ENCODE measurements at regions not wholly inside any gene's neighbourhood (a gene's known extent, or its start where the extent isn't known, plus 50 kb on each side); places are given as distances from the start of the nearest gene placed in this dataset.
"Not testable (repeated sequence)": the region's sequence is repeated elsewhere in the genome, so short reads cannot be mapped to it uniquely, and the experiment has no call there.

DNA sequence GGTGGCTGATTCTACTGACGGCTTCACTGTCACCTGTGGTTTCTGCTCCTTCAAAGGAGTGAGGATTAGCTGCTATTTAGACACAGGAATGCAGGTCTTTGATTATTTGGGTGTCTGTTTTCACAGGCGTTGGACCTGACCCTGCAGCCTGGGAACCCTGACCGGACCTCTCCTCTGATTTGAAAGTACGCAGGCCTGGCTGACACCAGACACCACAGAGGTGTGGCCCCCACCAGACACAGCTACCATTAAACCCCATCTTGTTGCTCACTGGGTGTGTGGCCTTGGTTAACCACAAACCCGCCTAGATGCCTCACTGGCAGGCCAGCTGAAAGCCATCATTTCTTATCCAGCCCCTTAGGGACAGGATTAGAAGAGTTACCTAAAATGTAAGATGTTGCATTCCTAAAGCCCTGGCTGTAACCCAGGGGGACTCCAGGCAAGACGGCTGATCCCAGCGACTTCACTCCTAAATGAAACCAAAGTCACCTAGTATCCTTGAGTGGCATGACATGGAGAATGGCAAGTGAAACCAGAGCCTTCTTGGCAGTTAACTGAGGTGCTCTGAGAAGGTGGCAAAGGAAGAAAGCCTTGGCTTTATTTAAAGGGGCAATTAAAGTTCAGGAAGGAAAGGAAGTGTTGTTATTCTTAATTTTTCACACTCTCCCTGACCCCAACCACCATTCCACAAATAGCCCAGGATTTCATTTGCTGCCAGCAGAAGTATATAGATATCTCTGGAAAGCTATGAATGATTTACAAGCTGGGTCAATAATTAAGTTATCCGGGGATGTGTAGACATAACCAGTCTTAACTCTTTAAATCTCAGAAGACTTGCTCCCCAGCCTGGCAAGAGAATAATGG, 169.9 kb downstream of the QRSL1 start:
- peak; percentile 38 for DNase-seq (ENCODE audit: low read depth)

DNA sequence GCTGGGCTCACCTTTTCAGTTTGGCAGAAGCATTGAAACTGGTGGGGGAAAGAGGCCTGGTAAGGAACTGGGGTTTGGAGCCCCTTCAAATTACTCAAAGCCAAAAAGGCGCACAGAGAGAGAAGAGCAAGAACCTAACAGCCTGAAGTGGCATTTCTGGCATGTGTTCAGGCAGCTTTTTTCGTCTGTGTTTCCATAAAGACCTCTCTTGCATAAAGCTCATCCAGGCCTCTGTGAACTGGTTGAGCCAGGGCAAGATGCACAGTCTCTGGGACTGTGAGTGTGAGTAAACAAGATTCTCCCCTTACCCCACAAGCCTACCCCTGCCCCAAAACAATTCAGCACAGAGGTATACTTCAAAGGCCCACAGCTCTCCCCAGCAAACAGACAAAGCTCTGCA, 167.8 kb downstream of the QRSL1 start:
- no peak for DNase-seq (ENCODE audit: low read depth)

DNA sequence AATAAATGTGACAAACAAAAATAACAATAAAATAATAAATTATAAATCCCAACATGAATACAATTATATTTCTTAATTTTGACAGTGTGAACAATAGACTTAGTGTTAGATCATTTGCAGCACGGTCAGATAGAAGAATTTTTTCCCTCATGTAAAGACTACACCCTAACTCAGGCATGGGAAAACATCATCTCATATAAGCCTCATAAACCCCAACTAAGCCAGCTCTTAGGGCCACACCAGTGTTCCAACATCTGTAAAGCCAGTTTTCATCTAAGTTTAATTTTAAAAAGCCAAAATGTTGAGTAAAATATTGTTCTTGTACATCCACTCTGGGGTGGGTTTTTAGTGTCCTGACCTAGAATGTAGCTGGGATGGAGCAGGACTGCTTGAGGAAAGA, 167.4 kb downstream of the QRSL1 start:
- DNase-seq (ENCODE audit: low read depth) = no peak

DNA sequence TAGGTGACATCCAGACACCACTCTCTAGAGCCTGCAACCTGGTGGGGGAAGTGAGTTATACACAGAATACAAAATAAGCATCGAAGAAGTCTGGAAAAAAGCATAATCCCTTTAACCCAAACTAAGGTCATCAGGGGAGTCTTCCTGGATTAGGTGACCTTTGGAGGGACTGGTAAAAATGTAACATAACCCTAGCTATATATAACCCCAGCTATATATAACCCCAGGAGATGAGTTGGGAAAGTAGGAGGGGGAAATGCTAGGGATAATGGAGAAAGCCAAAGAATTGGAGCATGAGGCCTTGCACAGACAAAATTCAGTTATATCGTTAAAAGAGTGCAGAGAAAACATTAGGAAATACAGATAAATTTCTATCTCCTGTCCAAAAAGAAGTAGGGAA, 164.8 kb downstream of the QRSL1 start:
- DNase-seq (ENCODE audit: low read depth) = no peak

DNA sequence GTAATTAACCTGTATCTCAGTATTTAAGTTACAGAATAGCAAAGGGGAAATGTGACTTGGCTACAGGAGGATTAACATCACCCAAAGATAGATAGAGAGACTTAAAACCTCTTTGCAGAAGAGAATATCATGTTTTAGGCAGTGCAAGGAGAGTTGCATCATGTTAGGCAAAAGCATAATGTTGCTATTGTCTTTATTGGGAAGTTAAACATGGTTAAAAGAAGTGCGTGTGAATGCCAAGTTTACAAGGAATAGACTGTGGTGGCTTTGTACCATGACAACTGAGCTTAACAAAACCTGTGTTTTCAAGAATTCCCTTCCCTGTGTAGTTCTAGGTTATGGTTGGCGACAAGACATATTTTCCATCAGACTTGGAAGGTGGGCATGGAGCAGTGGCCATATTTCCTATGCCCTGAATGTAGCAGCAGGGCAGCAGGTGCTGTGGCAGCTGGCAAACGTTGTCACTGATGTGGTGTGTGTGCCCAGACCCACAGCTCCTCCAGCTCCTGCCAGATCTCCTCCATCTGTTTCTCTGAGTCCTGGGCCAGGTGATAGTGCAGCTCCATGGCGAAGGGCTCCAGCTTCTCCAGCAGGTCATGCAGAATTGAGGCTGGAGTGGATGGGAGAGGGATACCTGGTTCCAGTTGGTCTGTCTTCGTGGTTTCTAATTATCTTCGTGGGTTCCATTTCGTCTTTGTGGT, 163.3 kb downstream of the QRSL1 start:
- DNase-seq (ENCODE audit: low read depth) = no peak

DNA sequence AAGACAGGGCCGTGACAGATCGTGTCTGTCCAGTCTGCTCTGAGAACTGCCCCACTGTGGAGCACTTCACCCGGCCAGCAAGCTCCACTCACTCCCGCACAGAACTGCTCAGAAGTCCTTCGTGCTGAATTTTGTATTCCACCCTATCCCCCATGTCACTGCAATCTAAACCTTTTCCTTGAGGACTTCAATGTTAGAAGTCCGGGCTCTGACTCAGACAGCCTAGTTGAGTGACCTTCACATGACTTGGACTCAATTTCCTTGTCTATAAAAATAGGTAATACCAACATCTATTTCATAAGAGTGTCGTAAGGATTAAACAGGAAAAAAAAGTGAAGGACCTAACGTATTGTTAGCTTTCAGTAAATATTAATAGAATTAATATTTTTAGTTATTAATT, 161.6 kb downstream of the QRSL1 start:
- no peak for DNase-seq (ENCODE audit: low read depth)

DNA sequence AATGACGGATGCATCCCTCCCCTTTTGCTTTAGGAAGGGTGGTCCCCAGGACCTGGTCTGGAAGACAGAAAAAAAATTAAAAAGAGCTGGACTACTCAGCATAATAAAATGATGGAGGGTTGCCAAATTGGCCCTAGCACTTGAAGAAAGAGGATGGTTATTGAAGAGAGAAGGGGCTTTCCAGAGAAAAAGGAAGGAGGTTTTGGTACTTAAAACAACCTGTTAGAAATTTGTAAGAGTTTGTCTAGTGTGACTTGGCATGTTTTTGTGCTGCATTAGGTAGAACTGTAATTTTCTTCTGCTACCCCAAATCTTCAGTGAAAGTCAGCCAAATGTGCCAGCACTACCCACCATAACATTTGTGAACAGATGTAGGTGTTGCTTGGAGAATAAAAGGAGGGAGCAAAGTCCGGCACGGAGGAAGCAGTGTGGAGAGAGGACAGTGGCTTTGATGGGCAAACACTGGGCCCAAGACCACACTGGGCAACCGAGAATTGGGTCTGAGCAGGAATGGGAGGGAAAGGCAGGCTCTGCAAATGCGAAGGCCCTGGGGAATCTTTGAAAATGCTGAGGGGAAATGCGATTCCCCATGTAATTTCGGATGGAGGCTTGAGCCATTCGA, 160.9 kb downstream of the QRSL1 start:
- no peak for DNase-seq (ENCODE audit: low read depth)

DNA sequence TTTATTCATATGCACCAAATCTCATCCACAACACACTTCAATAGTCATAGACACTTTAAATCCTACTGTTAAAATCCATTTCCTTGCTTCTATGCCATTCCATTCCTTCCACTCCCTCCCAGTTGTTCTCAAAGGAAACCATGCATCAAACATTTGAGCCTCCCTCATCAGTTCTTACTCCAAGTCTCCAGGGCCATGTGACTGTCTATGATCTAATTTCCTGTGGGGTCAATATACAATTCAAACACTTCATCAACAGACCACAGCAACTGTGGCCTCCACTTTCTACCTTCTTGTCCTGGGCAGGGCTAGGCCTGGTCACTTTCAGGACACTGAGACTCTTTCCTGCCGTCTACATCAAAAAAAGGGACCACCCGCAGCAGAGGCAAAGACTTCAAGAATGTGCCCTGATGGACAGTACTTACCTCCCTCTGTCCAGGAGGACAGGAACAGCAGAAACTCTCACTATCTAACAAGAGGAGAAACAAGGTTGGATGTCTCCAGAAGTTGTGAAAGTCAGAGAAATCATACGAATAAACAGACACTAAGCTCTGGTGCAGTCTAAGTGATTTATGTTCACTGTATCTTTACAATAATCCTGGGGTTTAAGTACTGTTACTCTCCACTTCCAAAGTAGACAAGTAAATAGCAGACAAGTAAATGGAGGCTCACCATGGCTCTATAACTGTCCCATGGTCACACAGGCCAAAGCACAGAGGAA, 160.2 kb downstream of the QRSL1 start:
- DNase-seq (ENCODE audit: low read depth) = no peak

DNA sequence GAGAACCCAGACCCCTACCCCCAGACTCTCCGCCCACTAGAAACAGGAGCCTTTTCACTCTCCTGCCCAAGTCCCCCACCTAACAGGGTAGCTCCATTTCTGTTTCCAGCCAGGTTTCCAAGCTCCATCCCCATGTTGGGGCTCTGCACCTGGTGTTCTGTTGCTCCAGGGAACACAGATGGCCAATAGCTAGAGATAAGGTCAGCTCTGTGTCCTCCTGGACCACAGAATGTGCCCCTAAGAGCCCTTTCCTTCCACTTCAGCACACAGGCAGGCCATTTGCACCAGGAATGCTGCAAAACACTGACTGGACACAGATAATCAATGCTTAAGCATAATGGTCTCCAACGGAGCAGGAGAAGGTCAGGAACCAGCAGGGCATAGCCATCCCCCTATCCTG, 159.4 kb downstream of the QRSL1 start:
- no peak for DNase-seq (ENCODE audit: low read depth)

DNA sequence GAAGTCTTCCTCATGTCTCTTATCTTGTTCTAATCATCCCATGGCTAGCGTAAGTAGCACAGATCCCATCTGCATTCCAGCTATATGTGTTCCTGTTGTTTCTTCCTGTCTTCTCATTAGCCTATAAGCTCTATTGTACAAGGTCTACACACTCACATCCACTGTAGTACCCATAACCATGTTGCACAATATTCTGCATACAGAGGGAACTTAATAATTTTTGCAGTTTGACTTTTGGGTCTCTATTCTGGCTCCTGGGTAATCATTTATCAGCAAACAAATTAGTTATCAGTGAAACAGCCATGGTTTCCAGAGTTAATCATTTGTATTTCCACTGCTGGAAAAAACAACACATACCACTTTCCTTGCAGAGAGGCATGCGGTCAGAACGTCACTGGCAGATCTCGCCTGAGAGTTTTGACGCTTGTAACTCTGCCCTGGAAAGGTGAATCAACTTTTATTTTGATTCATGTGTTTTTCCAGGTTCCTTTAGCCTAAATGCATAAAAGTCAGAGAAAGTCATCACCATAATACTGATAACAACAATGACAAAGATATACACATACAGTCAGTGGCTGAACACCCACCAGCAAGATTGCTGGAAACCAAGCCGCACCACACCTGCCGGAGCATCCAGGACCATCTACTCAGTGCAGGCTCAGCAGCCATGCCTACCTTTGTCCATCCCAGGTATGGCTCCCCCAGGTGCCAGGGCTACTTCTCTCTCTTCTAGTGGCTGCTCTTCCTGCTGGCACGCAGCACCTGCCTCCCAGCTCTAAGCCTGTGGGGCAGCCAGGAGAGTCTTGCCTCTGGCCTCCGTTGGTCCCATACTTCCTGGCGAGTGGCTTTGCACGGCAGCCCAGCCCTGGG, 158.2 kb downstream of the QRSL1 start:
- no peak for DNase-seq (ENCODE audit: low read depth)

DNA sequence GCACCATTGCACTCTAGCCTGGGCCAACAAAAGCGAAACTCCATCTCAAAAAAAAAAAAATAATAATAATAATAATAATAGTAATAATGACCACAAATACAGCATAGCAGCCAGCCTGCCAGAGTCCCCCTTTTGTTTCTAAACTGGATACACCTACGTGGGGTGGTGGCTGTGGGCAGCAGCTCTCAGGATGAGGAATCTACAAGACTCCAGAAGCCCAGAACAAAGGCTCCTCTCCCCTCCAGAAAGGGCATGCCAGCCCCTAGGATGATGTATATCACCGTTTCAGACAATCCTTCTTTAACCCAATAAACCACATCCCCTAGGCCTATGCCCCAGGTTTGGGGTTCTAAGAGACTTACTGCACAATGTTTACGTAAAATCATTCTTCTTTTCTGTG, 155.9 kb downstream of the QRSL1 start:
- DNase-seq (ENCODE audit: low read depth) = no peak

DNA sequence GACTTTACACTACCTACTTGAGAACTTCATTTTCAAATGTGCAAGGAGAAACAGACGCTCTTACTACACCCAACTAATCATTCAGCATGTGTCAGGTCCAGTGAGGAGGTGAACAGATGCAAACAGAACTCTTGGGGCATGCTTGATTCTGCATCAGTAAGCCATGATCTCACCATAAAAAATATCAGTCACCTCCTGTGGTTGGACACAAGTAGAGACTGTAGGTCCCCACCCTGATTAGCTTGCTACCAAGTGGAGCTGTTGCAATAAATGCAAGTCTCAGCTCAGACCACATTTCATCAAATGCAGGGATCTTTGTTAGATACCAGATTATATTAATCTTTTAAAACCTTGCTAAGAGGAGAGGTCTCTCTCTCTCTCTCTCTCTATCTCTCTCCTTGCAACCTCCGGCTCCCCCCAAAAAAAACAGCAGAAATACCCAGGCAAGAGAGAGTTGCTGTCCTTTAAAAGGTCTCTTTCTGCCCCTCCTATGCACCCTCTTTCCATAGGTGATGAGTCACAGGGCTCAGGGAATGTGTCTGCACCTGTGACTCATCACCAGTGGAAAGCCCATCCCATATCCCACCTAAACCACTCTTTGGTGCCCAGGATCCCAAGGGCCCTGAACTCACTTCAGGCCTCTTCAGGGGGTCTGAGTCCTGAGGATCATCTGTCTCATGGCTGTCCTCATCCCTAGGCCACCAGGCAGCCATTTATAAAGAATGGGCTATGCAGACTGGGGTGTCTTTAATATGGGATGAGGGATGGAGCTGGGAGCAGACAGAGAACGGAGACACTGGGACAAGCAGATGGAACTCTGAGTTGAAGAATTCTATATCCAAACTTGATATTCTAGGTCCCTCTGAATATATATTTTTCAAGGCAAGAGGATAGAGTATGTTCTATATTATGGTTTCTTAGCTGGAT, 154.5 kb downstream of the QRSL1 start:
- no peak for DNase-seq (ENCODE audit: low read depth)

DNA sequence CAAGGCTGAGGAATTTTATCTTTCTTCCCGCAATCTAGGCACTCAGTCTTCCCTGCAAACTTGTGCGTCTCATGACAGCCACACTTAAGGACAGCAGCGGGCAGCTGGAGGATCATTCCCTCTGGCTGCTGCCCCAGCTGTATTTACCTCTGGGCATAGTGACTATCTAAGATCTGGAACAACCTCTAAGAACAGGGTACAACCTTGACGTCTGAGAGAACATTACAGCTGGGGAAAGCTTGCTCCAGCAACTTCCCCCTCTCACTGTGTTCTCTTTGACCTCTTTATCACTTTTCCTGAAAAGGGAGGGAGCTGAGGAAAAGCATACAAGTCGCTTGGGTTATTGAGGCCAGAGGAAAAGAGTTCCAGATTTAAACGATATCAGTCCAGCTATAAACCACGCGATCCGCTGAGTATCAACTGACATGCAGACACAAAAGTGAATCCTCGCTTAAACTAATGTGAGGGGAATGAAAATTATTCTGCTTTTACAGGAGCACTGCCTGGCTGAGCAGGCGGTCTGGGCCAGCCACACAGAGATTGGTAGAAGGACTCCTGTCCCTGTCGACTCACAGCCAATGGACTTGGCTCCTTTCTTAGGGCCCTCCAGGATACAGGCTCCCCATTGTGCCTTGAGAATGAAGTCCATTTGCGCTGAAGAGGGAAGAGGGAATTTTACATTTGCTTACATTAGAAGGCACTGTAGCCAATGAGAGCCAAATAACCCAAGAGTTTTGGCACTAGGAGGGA, 153.3 kb downstream of the QRSL1 start:
- DNase-seq (ENCODE audit: low read depth) = no peak

DNA sequence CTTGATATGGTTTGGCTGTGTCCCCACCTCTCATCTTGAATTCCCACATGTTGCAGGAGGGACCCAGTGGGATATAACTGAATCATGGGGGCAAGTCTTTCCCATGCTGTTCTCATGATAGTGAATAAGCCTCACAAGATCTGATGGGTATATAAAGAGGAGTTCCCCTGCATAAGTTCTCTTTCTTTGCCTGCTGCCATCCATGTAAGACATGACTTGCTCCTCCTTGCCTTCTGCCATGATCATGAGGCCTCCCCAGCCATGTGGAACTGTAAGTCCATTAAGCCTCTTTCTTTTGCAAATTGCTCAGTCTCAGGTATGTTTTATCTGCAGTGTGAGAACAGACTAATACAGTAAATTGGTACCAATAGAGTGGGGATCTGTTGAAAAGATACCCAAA, 150.2 kb downstream of the QRSL1 start:
- DNase-seq (ENCODE audit: low read depth) = not testable (repeated sequence)

DNA sequence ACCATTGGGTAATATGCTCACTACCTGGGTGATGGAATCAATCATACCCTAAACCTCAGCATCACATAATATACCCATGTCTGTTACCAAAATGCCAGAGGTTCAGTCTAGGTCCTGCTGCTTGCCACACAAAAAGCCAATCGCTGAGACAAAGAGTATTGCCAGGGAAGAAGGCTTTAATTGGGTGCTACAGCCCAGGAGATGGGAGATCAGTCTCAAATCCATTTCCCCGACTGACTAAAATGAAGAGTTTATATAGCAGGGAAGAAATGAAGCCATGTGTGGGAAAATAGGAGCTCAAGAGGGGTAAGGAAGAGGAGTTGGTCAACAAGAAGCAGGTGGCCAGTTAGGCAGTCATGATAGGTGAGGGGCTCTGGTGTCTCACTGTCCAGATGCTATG, 149.6 kb downstream of the QRSL1 start:
- DNase-seq (ENCODE audit: low read depth) = no peak

DNA sequence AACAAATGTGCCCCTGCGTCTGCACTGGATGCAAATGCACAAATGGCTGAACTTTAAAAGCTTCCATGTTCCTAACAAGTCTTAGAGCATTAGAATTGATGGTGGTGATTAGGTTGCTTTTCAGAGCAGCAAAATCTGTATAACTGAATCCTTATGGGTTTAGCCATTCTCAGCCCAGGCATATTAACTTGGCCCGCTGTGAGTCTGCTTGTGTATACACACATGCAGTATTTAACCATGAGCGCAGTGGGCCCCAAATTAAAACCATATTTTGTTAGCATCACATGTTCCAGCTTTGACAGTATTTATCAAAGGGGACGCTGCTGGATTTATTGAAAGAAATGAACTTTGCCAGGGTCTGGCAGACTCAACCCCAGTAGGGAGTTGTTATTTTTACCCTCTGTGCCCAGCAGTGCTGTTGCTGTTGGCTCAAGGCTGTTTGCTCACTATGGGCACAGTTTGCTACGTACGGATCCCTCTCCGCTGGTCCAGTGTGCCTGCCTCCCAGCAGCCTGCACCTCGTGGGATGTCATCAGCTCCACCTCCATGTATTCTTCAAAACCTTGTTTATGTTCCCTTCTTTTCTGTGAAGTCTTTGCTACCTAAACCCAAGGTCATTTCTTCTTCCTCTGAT, 144.7 kb downstream of the QRSL1 start:
- peak; percentile 66 for DNase-seq (ENCODE audit: low read depth)

DNA sequence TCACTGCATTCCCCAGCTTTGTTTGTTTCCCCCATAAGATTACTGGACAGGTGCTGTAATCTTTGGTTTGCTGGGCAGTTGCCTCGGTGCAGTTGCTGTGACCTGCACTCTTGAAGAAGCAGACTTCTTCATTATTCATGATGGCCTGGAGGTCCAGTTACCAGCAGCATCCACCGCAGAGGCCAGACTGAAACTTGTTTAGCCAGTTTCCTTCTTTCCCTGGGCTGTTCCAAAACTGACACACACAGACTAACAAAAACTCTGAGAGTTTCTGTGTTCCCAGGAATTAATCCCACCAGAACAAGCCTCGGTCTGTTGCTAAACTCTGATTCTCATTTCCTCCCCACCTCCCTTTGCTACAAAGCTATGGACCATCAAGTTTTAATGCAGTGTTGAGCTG, 144.1 kb downstream of the QRSL1 start:
- DNase-seq (ENCODE audit: low read depth) = no peak

DNA sequence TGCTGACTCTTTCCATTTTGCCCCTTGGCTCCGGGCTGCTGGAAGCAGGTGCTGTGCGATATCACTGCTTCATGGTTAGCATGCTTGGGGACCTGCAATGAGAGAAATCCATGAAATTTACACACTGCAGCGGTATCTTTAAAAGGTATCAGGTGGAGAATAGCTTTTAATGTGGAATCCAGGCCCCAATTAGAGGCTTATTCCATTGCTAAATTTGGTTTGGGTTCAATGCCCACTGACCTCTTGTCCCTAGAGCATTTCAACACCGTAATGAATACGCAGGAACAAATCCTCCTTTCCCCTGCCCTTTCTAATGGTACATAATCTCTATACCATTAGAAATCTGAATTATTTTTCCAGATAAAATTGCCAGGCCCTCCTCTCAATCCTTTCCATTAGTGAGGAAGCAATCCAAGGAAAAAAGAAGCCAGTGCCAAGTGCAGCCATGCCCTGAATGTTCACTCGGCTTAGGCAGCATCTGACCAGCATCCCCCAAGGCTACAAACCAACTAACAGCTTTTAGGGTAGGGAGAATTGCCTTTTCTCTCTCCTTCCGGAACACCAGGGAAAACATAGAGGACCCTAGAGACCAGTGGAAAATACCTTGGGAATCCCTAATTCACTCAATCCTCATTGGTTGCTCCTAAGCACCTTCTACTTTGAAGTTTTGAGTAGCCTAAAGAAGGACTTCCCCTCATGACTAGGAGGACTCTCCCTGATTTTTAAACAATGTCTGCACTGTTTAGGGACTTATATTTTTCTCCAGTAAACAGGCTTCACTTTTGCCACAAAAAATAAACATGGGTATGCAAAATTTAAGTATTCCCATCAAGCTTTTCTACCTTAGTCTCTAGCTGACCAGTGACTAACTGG, 143.1 kb downstream of the QRSL1 start:
- no peak for DNase-seq (ENCODE audit: low read depth)

Measured in fibroblast of gingiva (primary cell).